ENCODE measurements at regions not wholly inside any gene's neighbourhood (a gene's known extent, or its start where the extent isn't known, plus 50 kb on each side); places are given as distances from the start of the nearest gene placed in this dataset.
"Not testable (repeated sequence)": the region's sequence is repeated elsewhere in the genome, so short reads cannot be mapped to it uniquely, and the experiment has no call there.

DNA sequence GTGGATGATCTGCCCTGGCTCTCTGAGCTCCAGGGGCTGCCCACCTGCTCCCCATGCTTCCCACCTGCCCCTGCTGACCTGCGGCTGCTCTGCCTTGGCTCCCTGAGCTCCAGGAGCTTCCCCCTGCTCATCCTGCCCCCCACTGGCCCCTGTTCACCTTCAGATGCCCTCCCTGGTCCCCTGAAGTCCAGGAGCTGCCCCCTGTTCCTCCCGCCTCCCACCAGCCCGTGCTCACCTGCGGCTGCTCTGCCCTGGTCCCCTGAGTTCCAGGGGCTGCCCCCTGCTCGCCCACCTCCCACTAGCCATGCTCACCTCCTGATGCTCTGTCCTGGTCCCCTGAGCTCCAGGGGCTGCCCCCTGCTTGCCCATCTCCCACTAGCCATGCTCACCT lies 219.7 kb downstream of the TMEM121 start:
- no peak for DNase-seq (ENCODE audit: low read depth)
- H3K4me3 ChIP-seq (ENCODE audit: low read depth, low read length), result no peak overlapping the region
- TF ChIP-seq, protein P1, sequence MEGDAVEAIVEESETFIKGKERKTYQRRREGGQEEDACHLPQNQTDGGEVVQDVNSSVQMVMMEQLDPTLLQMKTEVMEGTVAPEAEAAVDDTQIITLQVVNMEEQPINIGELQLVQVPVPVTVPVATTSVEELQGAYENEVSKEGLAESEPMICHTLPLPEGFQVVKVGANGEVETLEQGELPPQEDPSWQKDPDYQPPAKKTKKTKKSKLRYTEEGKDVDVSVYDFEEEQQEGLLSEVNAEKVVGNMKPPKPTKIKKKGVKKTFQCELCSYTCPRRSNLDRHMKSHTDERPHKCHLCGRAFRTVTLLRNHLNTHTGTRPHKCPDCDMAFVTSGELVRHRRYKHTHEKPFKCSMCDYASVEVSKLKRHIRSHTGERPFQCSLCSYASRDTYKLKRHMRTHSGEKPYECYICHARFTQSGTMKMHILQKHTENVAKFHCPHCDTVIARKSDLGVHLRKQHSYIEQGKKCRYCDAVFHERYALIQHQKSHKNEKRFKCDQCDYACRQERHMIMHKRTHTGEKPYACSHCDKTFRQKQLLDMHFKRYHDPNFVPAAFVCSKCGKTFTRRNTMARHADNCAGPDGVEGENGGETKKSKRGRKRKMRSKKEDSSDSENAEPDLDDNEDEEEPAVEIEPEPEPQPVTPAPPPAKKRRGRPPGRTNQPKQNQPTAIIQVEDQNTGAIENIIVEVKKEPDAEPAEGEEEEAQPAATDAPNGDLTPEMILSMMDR (IDR thresholded peaks at IDR 0.05; ENCODE audit: insufficient read depth, low read depth, low read length), result no peak

DNA sequence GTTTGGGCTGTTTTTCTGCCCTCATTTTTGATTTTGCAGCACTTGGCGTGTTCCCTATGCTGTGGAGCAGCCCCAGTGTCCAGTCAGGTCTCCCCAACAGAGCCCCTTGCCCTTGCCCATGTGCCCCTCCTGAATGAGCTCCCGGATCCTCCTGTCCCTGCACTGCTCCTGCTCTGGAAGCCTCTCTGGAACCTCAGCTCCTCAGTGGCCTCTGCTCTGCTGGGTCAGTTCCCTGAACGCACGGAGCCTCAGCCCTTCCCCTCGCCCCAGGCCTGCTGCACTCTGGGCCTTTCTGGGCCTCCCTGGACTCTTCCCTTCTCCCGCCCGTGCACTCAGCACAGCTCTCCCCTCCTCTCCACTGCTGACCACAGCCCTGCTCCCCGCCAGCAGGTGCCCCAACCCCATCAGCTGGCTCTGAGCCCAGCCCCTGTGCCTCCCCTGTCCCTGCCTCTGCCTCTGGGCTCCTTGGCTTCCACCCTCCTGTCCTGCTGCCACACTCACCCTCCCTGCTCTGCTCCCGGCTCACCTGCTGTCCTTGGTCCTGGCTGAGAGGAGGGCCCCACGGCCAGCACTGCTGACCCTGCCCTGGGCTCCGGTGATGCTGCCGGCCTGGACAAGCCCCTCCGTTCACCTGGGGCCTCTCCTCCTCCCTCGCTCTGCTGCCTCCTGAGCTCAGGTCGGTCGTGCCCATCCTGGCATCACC lies 220.6 kb downstream of the TMEM121 start:
- DNase-seq (ENCODE audit: low read depth); H3K4me3 ChIP-seq (ENCODE audit: low read depth, low read length): not testable (repeated sequence)

DNA sequence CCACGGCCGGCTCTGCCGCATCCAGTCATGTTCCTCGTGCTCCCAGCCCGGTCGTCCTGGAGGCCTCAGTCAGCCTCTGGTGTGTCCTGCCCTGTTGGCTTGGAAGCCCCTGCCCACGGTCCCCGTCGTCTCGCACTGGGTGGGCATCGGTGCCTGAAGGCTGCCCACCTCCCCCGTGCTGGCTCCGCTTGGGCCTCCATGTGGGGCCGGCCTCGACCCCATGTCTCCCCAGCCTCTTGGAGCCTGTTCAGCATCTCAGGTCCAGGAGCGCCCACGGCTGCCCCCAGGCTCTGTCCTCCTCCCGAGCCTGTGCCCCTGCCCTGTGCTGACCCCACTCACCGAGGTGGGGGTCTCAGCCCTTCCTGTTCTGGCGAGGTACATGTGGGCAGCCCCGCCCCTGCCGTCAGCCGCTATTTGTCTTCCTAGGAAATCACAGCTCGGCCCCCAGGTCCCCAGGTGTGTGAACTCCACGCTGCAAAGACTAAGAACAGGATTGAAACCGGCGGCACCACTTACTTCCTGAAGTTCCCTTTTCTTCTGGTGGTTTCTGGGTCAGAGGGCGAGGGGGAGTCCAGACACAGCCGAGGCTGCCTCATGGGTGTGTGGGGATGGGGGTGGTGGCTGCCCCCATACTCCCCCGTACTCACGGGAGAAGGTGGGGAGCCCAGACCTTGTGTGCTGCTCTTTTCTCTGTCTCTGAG lies 221.3 kb downstream of the TMEM121 start:
- not testable (repeated sequence) for H3K4me3 ChIP-seq (ENCODE audit: low read depth, low read length); DNase-seq (ENCODE audit: low read depth)

DNA sequence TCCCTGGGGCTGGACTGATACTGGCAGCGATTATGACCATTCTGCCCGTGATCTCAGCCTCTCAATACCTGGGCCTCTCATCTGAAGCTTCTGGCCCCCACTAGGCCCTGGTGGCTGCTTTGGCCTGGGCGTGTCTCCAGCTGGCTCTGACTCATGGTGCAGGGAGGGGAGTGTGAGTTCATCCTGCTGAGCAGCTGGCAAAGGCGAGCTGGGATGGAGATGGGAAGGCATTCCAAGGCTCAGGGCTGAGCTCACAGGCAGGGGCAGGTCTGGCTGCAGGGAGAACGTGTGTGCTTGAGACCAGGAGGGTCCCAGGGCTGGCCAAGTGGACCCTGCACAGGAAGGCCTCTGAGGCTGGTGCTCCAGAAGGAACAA lies 221.8 kb downstream of the TMEM121 start:
- TF ChIP-seq, protein P1 (IDR thresholded peaks at IDR 0.05; ENCODE audit: insufficient read depth, low read depth, low read length), result no peak
- no peak for DNase-seq (ENCODE audit: low read depth)
- no peak overlapping the region for H3K4me3 ChIP-seq (ENCODE audit: low read depth, low read length)

DNA sequence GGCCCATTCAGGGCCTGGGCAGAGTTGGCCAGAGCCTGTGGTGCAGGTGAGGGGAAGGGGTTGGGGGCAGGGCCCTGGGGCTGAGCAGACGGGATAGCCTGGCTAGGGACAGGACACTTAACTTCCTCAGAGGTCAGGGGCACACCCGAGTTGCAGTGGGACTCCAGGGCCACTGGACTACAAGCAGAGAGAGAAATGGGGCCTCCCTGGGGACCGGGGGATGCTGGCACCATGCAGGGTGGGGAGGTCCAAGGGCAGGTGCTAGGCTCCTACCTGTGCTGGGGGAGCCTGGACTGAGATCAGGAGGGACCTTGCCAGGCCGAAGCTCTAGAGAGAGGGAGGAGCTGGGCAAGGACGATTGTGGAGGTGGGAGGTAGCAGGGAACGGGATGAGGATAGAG lies 222.3 kb downstream of the TMEM121 start:
- not testable (repeated sequence) for DNase-seq (ENCODE audit: low read depth); H3K4me3 ChIP-seq (ENCODE audit: low read depth, low read length)

DNA sequence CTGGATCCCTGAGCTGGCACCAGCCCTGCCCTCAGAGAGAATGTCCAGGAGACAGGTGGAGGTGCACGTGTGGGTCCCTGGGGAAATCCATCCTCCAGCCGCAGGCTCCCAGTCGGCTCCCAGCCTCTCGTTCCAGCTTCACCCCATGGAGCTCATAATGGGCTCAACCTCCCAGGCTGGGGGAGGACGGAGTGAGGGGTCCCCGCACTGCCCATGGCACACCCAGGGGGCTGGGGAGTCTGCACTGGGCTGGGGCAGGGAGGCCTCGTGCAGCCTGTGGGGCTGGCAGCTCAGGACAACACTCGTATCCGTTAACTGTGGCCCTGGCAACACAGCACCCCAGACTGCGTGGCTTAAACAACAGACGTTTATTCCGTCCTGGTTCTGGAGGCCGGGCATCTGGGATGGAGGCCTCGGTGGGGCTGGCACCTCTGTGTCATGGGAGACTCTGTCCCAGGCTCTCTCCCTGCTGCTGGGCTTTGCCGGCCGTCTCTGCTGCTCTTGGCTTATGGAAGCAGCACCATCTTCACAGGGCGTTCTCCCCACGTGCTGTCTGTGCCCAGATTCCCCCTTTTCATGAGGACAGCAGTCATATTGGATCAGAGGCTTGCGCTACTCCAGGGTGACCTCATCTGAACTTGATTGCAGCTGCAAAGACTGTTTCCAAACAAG lies 223.6 kb downstream of the TMEM121 start:
- not testable (repeated sequence) for DNase-seq (ENCODE audit: low read depth); H3K4me3 ChIP-seq (ENCODE audit: low read depth, low read length)

DNA sequence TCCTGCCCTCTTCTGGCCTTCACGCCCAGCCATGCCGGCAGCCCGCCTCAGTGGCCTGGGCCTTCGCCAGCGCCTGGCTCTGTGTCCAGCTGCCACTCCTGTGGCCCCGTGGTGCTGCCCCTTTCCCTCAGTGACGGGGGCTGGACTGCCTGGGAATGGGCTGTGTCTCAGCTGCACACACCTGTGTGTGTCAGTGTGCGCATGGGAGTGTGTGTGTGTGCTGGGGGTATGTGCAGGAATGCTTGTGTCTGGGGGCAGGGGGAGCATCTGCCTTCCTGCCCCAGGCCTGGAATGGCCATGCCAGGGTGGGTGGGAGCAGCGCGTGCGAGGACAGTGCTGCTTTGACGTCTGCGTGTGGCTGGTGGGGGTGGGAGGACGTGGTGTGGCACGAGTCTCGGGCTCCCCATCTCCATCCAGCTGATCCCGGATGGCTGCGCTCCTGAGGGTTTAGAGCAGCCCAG lies 224.9 kb downstream of the TMEM121 start:
- DNase-seq (ENCODE audit: low read depth); H3K4me3 ChIP-seq (ENCODE audit: low read depth, low read length): not testable (repeated sequence)

DNA sequence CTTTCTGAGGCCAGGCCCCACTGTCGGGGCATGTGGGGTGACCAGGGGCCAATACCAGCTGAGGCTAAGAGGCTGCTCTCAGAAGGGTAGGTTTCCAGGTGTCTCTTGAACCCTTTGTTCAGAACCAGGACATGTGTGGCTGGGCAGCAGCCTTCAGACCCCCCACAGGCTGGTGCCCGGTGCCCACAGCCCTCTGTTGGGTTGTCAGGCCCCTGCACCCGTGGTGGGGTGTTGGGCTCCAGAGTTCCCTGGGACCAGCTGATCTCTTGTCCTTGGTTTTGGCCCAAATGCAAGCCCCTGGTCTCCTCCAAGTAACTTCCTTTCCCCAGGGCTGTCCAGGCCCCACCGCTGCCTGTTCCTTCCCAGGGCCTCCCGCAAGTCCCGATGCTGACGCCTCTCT lies 226.0 kb downstream of the TMEM121 start:
- not testable (repeated sequence) for DNase-seq (ENCODE audit: low read depth)

DNA sequence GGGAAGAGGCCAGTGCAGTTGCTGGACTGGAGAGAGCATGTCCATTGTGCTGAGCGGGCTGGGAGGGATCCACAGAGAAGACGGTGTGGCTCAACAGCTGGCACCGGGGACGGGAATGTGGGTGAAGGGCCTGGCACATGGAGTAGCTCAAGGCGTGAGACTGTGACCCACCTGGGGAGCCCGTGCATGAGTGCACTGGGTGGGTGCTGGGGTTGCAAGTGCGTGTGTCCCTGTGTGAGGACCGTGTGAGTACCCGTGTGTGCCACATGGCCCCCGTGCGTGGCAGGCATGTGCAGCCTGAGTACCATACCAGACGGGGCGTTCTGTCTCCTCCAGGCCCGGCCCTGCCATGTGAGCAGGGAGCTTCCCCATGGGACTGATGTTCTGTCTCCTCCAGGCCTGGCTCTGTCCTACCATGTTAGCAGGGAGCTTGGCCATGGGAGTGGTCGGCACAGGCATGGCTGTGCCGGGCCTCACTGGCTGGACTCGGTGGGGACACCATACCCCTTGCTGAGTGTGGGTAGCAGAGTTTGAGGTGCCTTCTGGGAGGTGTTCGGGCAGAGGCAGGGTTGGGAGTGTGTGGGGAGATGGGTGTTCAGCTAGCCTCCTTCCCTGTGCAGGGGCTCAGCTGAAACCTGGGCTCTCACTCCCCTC lies 234.4 kb downstream of the TMEM121 start:
- DNase-seq (ENCODE audit: low read depth), result no peak

More for the DNA sequence above, 226.0 kb downstream of the TMEM121 start:
- H3K4me3 ChIP-seq (ENCODE audit: low read depth, low read length), result not testable (repeated sequence)

DNA sequence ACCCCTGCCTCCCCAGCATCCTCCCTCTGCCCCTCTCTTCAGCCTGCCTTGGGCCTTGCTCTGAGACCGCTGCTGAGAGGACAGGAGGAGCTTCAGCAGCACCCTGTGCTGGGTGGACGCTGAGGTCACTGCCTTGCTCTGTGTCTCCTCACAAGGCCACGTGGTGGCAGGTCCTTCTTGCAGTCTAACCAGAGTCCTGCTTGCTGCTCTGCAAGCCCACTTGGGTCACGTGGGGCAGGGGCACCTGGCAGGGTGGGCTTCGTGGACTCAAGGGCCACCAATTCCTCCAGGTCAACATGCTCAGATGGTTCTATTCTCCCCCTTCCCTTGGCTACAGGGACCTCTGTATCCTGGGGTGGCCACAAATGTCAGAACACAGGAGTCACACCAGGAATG lies 235.0 kb downstream of the TMEM121 start:
- not testable (repeated sequence) for H3K4me3 ChIP-seq (ENCODE audit: low read depth, low read length); DNase-seq (ENCODE audit: low read depth)

More for the DNA sequence above, 234.4 kb downstream of the TMEM121 start:
- TF ChIP-seq, protein P1 (IDR thresholded peaks at IDR 0.05; ENCODE audit: insufficient read depth, low read depth, low read length), result no peak
- H3K4me3 ChIP-seq (ENCODE audit: low read depth, low read length), result no peak overlapping the region

Data from fibroblast of villous mesenchyme (primary cell).